ENCODE measurements at regions not wholly inside any gene's neighbourhood (a gene's known extent, or its start where the extent isn't known, plus 50 kb on each side); places are given as distances from the start of the nearest gene placed in this dataset.

DNA sequence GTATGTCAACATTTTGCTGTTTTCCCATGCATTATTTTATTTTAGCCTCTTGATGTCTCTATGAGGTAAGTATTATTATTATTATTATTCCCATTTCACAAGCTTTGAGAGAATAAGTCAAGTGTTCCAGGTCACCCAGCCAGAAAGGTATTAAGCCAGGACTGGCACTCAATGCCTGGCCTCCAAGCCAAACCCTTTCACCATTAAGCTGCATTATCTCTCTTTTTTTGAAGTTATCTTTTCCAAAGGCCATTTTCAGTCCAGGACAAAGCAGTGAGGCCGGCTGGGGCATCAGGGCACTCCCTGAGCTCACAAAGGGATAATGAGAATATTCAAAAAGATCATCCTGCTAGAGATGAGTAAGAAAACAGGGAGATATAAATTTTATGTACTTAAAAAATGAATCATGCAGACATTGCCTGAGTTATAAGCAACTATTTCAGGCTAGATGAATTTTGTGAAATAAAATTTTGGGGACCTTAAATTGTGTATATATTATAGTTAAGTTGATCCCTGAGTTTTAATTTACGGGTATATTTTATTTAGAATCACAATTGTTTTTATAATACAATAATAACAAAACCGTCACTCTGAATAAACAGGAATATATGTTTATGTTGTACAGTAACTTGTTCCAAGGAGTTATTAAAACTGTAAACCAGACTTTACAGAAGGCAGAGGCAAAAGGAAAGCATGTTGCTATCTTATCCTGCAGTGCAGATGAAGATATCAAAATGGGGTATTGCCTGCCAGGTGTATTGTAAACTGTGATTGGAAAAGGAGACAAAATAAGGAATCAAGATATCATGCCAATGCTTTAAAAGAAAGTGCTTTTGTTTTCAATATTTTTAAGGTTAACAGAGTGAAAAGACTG, 51.3 kb upstream of the CAV2 start:
- TF ChIP-seq POLR2AphosphoS5 (IDR thresholded peaks at IDR 0.05; ENCODE audit: low read depth) (no peak), EZH2 (IDR thresholded peaks at IDR 0.05; ENCODE audit: low read depth, unreplicated experiment) (no peak), ZNF114 (CRISPR knock-in tag; IDR thresholded peaks at IDR 0.05) (no peak), STAT1 (IDR thresholded peaks at IDR 0.05; ENCODE audit: unreplicated experiment) (no peak)
- TF ChIP-seq, protein P1, sequence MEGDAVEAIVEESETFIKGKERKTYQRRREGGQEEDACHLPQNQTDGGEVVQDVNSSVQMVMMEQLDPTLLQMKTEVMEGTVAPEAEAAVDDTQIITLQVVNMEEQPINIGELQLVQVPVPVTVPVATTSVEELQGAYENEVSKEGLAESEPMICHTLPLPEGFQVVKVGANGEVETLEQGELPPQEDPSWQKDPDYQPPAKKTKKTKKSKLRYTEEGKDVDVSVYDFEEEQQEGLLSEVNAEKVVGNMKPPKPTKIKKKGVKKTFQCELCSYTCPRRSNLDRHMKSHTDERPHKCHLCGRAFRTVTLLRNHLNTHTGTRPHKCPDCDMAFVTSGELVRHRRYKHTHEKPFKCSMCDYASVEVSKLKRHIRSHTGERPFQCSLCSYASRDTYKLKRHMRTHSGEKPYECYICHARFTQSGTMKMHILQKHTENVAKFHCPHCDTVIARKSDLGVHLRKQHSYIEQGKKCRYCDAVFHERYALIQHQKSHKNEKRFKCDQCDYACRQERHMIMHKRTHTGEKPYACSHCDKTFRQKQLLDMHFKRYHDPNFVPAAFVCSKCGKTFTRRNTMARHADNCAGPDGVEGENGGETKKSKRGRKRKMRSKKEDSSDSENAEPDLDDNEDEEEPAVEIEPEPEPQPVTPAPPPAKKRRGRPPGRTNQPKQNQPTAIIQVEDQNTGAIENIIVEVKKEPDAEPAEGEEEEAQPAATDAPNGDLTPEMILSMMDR (conservative IDR thresholded peaks at IDR 0.05; ENCODE audit: low read depth in 2 of 2), result no peak
- TF ChIP-seq, protein P2, sequence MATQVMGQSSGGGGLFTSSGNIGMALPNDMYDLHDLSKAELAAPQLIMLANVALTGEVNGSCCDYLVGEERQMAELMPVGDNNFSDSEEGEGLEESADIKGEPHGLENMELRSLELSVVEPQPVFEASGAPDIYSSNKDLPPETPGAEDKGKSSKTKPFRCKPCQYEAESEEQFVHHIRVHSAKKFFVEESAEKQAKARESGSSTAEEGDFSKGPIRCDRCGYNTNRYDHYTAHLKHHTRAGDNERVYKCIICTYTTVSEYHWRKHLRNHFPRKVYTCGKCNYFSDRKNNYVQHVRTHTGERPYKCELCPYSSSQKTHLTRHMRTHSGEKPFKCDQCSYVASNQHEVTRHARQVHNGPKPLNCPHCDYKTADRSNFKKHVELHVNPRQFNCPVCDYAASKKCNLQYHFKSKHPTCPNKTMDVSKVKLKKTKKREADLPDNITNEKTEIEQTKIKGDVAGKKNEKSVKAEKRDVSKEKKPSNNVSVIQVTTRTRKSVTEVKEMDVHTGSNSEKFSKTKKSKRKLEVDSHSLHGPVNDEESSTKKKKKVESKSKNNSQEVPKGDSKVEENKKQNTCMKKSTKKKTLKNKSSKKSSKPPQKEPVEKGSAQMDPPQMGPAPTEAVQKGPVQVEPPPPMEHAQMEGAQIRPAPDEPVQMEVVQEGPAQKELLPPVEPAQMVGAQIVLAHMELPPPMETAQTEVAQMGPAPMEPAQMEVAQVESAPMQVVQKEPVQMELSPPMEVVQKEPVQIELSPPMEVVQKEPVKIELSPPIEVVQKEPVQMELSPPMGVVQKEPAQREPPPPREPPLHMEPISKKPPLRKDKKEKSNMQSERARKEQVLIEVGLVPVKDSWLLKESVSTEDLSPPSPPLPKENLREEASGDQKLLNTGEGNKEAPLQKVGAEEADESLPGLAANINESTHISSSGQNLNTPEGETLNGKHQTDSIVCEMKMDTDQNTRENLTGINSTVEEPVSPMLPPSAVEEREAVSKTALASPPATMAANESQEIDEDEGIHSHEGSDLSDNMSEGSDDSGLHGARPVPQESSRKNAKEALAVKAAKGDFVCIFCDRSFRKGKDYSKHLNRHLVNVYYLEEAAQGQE (IDR thresholded peaks at IDR 0.05; ENCODE audit: unreplicated experiment), result no peak

All from GM23338 (cell line).